GM21825 (cell line): ENCODE measurements at regions not wholly inside any gene's neighbourhood (a gene's known extent, or its start where the extent isn't known, plus 50 kb on each side); places are given as distances from the start of the nearest gene placed in this dataset.

Experiments used
- ATAC-seq: cut with Tn5 transposase; IDR thresholded peaks from one replicate; pipeline ENCODE4 v1.9.1; 2021; ENCODE audit warnings: mild to moderate bottlenecking, moderate library complexity; ENCODE audit not compliant: unreplicated experiment

DNA sequence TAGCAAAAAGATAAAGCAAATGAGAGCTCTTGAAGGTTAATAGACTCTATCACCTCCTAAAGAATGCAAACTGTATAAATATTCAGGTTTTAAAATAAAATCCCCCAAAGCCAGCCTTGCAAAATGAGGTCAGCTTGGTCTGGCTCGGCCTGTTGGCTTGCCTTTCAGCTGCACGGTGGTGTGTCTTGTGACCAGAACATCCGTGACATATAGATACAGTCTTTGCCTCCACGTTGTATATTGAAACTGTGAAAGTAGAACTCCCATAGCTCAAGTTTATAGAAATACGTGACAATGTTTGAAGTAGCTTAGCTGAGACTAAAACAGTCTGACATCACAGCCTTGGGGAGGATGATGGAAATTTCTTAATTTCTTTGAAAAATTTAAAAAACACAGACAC is 236.6 kb upstream of the MYOCD start:
- no peak for ATAC-seq

DNA sequence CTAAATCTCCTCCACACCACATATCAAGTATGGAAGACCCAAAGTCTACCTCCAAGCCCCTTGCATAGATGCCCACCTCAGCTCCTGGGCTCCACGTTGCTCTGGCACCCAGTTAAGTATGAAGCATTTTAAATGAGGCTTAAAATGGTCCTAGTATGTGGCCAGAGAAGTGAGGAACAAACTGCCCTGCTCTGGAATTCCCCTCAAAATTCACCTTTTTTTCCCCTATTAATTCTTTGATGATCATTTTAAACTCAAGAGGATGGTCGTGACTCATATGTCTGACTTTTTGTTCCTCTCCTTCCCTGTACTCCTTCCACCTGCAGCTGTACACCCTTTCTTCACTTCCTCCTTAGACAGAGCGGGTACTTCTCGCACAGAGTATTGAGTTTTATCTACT is 234.5 kb upstream of the MYOCD start:
- ATAC-seq = peak; percentile 83

GRCh38 chr17:12438212-12438611 is 227.5 kb upstream of the MYOCD start:
- ATAC-seq = no peak

GRCh38 chr17:12438813-12439586 is 226.7 kb upstream of the MYOCD start:
- ATAC-seq = no peak

DNA sequence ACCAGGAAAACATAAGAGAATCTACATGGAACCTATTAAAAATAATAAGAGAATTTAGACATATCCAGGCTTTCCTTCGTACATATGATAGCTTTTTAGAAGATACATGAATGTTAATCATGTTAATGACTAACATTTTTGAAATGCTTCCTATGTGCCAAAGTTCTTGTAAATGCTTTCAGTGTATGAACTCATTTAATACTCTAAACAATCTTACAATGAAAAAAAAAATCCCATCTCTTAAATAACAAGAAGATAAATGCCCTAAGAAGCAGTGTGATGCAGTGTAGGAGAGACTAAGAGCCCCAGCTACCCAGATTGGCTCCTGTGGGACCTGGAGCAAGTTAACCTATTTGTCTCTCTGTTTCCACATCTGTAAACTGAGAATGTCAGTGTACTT is 220.4 kb upstream of the MYOCD start:
- ATAC-seq = no peak

DNA sequence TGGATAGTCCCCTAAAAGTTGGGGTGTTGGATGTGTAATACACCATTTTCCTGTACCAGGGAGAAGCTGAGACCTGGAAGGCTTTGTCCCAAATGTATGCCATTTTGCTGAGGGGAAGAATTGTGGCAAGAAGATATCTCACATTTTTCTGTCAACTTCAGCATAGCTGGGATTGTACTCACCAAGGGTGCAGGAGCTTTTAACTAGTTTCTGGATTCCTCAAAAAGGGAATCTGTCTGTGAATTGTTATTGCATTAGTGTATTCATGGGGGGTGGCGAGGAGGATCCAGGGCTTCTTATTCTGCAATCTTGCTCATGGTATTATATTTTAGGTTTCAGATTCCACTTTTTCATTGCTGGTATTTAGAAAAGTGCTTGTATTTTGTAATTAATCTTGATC is 208.2 kb upstream of the MYOCD start:
- ATAC-seq = no peak

DNA sequence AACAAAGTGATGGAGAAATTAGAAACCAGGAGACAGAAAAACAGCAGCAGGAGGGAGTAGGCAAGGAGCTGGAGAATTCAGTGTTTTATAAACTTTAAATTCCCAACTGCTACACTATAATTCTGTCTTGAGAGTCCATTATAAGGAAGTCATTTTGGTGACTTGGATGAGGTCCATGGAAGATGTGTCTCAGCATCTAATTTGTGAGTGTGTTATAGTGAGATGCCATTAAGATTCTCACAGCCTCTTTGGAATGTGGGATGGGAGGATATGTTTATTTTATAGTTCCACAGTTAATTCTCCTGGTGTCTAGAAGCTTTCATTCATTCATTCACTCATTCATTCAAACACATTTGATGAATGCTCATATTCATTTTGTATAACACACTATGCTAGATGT is 206.0 kb upstream of the MYOCD start:
- ATAC-seq = no peak

- ATAC-seq = no peak
Measured at GRCh38 chr17:12463102-12463501, 202.6 kb upstream of the MYOCD start.

DNA sequence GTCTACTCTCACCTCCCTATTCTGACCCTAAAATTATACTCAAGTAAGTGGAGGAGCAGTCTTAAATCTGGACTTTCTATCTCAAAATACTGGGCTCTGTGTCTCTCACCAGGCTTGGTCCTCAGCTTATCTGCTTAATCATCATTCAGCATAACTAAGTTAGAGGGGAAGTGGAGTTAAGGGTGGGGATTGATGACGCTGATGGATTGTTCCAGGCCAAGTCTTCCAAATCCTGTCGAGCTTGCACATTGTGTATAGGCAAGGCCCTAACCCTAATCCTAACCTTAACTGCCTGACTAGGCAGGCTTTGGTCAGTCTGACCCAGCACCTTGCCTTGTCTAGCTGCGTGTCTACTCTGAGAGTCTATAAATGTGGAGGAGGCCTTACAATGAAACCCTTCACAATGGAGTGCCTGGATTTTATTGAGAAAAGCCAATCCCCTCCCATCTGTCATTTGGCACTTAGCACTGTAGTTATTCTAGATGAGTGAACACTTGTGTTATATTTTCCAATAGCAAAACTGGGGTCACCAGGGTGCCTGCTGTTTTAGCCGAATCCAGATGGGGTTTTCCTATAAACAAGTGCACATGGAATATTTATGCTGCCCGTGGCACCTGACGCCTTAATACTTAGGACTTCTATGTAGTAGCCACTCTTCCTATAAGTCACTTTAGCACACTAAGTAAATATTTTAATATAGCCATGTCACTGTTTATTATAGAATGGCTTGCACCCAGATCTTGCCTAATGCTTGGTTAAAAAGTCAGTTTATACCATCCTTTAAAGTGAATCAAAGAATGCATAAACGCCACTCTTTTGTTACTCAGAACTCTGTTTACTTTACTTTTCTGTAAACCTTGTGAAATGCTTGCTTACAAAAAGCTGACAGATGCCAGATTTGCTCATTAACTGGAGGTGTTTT is 193.2 kb upstream of the MYOCD start:
- ATAC-seq = no peak

GRCh38 chr17:12478311-12478710 is 187.4 kb upstream of the MYOCD start:
- no peak for ATAC-seq

DNA sequence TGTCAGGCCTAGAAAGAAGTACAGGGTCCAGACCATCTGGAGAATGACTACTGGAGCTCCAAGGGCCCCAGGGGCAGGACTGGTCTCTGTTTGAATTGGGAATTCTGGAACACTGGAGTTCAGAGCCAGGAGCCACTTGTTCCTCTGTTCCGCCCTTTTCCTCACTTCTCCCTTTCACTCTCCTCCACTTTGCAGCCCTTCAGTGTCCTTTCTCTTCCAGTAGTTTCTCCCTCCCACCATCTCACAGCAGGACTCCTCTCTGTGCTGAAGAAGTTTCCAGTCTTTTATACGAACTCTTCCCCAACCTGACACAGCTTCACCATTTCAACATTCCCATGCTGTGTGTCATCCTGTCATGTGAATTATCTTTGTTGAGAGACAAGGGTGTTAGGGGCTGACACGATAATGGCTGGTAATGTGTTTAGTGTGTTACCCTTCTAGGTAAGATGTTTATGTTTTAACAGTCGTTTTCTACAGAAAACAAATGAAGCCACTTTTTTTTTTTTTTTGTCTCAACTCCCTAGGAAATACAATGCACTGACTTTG is 180.3 kb upstream of the MYOCD start:
- ATAC-seq = no peak

- ATAC-seq = no peak
Measured at GRCh38 chr17:12489325-12489724, 176.4 kb upstream of the MYOCD start.

DNA sequence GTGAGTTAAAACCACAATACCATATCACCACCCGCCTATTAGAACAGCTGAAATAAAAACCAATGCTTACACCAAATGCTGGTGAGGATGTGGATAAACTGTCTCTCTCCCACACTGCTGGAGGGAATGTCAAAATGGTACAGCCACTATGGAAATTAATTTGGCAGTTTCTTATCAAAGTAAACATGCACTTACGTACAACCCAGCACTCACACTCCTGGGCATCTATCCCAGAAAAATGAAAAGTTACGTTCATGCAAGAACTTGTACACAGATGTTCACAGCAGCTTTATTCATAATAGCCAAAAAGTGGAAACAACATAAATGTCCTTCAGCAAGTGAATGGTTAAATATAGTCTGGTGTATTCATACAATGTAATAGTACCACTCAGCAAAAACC is 173.2 kb upstream of the MYOCD start:
- no peak for ATAC-seq

DNA sequence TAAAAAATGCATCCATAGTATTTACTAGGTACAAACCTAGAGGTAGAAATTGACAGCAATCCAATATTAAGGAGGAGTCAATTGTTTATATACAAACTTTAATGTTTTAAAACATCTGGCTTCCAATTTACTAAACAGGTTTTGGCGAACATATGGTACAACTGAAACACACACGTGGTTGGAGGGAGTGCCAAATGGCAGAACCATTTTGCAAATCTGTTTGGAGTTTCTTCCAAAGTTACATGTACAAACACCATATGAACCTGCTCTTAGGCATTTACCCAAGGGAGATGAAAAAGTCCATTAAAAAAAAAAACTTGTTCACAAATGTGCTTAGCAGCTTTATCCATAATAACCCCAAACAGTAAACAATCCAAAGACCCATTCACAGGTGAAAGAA is 159.8 kb upstream of the MYOCD start:
- no peak for ATAC-seq

- no peak for ATAC-seq
Measured at GRCh38 chr17:12507026-12507595, 158.6 kb upstream of the MYOCD start.

- no peak for ATAC-seq
Measured at GRCh38 chr17:12509801-12510200, 155.9 kb upstream of the MYOCD start.

- no peak for ATAC-seq
Measured at GRCh38 chr17:12510535-12510934, 155.2 kb upstream of the MYOCD start.

- ATAC-seq = no peak
Measured at GRCh38 chr17:12512694-12513355, 152.9 kb upstream of the MYOCD start.

- ATAC-seq = no peak
Measured at GRCh38 chr17:12514596-12514995, 151.1 kb upstream of the MYOCD start.

GRCh38 chr17:12519956-12520594 is 145.6 kb upstream of the MYOCD start:
- ATAC-seq = no peak
